NCI-H1694 treated with DMSO at 0.1 percent for 48 hours (cell line): ENCODE measurements at regions not wholly inside any gene's neighbourhood (a gene's known extent, or its start where the extent isn't known, plus 50 kb on each side); places are given as distances from the start of the nearest gene placed in this dataset.
"Not testable (repeated sequence)": the region's sequence is repeated elsewhere in the genome, so short reads cannot be mapped to it uniquely, and the experiment has no call there.

ENCODE experiments used
- DNase-seq: peaks from one replicate; lab custom pipeline; 2025; lab: John Stamatoyannopoulos, UW

DNA sequence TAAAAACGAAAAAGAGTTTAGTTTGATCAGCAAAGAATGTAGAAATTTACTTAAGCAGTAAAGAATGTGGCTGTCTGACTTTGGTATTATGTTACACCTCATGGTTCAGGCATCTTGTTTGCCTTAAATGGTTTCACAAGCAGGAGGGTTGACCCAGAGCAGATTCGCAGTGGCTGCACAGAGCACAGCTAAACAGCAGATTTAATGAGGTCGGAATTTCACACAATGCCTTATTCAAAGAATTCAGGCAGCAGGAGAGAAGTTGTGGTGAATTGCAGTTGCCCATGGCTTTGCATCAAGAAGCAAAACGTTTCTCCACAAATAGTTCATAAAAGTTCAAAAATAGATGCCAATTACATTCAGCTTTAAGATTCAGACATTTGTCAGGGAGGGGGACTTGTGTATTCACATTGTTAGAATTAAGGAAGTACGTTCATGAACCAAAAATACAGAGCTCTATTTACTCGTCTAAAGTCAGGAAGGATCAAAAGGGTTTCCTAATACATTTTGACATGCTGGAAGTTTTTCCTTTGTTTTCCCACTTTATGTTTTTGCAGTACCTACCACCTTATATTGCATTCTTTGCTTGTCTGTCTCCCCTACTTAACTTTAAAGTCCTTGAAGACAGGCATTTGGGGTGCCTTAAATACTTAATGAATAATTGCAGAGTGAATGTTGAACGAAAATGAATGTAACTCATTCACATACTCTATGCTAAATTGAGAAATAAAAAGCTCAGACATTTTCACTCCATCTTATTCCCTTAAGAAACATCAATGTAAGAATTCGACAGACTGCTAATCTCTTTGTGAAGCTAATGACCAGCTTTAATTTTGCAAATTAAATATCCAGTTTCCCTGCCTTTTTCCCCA is 1163.6 kb upstream of the CITED2 start:
- DNase-seq: no peak

DNA sequence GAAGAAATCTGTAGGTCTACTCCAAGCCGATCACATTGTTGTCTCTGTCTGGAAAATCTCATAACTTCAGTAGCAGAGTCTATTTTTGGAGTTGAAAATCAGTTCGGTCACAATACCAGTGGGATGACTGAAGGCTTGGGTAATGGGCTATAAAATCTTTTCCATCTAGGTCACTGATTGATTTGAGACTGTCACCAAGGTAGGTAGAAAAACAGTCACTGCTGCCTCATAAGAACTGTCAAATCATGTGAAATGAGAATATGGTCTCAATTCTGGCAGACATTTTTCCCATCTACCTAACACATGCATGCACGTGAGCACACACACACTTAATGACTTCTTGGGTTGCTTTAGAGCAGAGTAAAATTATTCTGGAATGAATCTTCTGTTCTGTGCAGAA is 1162.8 kb upstream of the CITED2 start:
- DNase-seq: no peak

DNA sequence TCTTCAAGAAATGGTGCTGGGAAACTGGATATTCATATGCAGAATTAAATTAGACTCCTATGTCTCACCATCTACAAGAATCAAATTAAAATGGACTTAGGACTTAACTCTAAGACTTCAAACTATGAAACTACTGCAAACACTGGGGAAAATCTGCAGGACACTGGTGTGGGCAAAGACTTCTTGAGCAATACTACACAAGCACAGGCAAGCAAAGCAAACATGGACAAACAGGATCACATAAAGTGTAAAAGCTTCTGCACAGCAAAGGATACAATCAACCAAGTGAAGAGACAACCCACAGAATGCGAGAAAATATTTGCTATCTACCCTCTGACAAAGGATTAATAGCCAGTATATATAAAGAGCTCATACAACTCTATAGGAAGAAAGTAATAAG is 1161.1 kb upstream of the CITED2 start:
- DNase-seq: no peak

- no peak for DNase-seq
Measured at GRCh38 chr6:140533526-140533925, 1159.1 kb upstream of the CITED2 start.

DNA sequence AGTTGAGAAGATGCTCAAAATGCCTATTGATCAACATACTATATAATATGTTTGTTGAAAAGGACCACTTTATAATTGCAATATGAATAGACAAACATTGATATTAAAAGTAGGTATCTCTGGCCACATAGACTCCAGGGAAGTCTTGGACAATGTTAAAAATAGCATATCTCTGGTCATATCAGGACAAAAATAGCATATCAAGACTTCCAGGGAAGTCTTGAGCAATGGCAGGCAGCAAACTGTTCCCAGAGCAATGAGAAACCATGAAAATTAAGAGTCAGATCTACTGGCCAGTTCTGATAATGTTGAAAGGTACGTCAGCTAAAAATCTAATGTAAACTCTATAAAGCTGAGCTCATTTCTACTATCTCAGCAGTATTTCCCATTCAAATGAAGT is 1130.3 kb upstream of the CITED2 start:
- DNase-seq: no peak

GRCh38 chr6:140500849-140501248 is 1126.4 kb upstream of the CITED2 start:
- DNase-seq: no peak

DNA sequence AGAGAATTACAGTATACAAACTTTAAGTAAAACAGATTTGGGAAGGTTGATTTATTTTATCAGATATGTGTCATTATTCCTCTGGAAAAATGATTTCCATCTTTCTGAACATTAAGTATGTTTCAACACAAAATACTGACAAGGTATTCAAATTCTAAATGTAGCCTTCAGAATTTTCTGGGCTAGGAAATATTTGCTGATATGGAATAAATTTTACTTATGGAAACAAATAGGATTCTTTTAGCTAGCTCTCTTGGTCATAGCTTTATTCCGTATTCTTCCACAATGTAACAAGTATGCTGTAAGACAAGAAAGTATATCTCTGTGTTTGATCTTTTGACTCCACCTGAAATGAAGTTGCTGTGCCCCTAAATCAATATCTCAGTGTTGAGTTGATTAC is 1125.2 kb upstream of the CITED2 start:
- no peak for DNase-seq

- no peak for DNase-seq
Measured at GRCh38 chr6:140494321-140495108, 1120.1 kb upstream of the CITED2 start.

DNA sequence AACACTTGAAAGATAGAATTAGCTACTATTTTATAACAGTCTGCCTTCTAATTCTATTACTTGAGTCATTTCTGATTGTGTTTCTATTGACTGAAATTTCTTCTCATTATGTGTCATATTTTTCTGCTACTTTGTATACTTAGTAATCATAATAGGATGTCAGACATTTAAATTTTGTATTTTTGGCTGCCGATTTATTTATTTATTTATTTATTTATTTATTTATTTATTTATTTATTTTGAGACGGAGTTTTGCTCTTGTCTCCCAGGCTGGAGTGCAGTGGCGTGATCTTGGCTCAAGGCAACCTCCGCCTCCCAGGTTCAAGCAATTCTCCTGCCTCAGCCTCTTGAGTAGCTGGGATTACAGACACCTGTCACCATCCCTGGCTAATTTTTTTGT is 1119.0 kb upstream of the CITED2 start:
- DNase-seq: not testable (repeated sequence)

DNA sequence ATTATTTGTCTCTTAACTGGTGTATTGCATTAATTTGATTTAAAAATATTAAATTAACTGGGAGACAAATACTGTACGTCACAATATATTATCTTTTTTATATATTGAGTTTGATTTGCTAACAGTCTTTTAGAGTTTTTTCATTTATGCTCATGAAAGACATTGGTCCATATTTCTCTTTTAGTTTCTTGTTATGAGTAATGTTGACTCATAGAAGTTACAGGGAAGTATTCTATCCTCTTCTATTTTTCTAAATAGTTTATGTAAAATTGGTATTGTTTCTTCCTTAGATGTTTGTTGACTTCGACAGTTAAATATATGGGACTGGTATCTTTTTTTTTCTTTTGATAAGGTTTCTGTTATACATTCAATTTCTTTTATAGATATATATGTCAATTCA is 1115.6 kb upstream of the CITED2 start:
- DNase-seq: no peak

GRCh38 chr6:140487586-140487985 is 1113.1 kb upstream of the CITED2 start:
- no peak for DNase-seq

DNA sequence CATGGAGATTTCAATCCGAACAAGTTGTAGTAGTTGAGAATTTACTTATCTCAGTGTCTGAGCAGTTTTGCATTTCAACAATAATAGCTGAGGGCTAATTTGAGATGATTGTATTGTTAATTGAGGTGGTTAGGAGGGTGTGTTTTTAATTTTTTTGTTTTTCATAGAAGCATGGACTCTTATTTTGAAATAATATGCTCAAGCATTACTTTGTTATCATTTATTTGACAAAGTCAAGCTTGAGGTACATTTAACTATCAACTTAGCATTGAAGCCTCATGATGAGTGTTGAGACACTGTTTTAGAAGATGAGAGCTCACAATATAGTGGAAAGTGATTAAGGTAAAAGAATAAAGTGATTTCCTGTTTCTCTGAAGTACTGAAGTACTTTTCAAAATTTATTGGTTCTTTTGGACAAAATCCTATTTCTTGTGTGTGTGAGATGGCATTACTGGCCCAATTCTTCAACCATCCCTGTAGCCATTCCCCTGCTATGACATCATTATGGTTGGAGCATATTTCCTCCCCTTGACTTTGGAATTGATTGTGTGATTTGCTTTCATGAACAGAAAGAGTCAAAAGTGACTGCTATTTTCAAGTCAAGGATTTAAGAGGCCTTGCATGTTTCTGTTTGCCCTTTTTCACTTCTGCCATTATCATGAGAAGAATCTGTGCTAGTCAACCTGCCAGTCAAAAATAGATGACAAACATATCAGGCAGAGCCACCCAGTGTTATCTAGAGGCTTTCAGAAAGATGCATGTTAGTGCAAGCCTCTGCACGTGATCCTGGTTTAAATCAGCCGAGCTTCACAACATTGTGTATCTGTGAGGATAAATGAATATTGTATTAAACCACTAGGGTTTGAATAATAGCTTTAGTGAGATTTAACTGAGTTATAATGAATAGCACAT is 1112.3 kb upstream of the CITED2 start:
- no peak for DNase-seq

DNA sequence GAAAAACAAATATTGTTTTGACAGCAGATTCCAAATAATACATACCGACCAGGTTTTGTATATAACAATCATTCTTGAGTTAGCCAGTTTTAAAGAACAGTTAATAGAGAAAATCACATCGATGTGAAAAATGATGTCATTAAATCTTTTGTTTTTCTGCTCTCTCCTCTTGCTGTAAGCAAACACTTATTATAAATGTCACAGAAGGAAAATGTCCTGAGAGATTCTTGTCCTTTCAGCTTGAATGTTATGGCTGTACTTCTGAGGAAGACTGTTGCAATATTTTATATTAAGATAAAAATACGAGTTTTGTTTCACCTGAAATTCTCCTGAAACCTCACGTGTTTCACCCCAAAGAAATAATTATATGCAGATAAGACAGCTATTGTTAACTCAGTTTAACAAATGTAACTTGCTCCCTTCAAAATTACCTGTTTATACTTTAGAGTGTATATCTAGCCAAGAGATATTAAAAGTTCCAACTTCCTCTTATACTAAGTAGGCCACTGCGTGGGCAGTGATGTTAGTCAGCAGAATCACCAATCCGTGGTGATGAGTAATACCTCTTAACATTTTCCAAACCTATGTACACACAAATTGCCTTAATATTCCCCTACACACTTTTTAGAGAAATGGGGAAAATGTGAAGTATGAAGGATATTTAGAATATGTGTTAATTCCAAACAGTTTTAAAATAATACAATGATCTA is 1111.4 kb upstream of the CITED2 start:
- DNase-seq: no peak

DNA sequence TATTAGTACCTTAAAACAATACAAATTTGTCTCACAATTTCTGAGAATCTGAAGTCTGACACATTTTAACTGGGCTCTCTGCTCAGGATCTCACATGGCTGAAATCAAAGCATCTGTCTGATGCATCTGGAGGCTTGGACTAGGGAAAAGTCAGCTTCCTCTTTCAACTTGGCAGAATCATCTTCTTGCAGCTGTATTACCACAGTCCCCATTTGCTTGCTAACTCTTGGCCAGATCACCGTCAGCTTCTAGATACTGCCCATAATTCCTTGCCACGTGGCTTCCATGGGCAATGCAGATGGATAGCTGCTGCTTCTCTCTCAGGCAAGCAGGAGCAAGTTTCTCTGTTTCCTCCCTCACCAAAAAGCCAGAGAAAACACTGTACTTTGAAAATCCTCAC is 1106.4 kb upstream of the CITED2 start:
- DNase-seq: no peak

DNA sequence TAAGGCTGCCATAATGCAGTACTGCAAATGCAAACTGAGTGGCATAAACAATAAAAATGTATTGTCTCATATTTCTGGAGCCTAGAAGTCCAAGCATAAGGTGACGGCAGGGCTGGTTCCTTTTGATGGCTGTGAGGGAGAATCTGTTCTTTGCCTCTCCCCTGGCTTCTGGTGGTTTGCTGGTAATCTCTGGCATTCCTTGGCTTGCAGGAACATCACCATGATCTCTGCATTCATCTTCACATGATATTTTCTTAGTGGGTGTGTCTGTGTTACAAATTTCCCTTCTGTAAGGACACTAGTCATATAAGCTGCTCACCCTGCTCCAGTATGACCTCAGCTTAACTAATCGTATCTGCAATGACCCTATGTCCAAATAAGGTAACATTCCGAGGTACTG is 1104.2 kb upstream of the CITED2 start:
- no peak for DNase-seq

GRCh38 chr6:140475086-140475485 is 1100.6 kb upstream of the CITED2 start:
- DNase-seq: no peak

- no peak for DNase-seq
Measured at GRCh38 chr6:140464720-140465119, 1090.3 kb upstream of the CITED2 start.

- DNase-seq: no peak
Measured at GRCh38 chr6:140463312-140463710, 1088.9 kb upstream of the CITED2 start.

DNA sequence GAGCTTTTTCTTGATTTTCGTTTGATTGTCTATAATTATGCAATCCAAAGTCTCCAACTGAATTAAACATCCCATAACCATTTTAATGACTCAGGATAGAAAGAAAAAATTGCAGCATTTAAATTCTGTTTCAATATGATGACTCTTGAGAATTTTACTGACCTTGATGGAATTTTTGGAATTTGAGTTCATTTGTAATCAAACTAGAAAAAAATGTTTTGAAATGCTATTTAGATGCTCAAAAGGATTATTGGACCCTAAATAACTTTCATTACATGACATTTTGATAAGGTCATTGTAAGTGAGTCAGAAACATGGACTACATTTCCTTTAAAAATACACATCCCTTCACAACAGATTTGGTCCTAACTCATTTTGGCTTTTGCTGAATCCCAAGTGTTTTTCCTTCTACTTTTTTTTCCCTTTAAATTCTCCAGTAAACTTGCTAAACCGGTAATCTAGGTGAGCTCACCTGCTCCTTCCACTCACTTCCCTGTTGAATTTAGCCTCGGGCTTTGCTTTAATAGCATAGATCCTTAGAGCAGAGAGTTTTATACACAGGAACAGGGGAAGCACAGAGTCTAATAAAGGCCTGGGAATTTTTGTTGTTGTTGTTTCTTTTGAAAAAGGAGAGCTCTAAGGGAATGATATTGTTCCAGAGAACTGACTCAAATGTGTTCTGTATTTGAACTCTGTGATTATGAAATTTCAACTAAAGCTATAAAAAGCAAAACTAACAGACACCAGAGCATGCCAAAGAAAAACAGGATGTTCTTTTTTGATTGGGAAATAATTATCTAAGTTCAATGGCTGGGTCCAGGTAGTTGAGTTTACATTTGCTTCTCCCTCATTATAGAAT is 1088.2 kb upstream of the CITED2 start:
- no peak for DNase-seq

- no peak for DNase-seq
Measured at GRCh38 chr6:140462076-140462452, 1087.6 kb upstream of the CITED2 start.

DNA sequence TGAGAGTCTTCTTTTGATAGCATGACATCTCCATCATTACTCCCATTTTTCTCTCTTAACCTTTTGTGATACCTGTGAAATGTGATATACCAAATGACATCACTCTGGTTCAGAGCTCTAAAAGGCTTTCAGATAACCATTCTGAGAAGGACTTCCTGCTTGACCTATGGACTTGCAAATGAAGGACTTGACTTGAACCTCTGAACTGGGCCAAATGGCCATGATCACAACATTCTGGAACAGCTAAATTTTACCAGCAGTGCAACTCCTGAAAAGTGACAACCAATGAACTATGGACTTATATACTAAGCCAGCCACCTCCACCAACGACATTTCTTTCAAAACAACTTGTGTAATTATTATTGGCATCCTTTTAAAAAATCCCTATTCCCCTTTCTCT is 1085.8 kb upstream of the CITED2 start:
- DNase-seq: no peak
